GM10847 (cell line): ENCODE measurements at regions not wholly inside any gene's neighbourhood (a gene's known extent, or its start where the extent isn't known, plus 50 kb on each side); places are given as distances from the start of the nearest gene placed in this dataset.

ENCODE experiments used
- POLR2A ChIP-seq: IDR thresholded peaks from 2 replicates; pipeline ENCODE4 v1.6.1; 2011; ENCODE audit not compliant: insufficient read length; ENCODE audit errors: extremely low read depth

GRCh38 chr16:85561248-85562092 lies 51.7 kb upstream of the GSE1 start:
- no peak for TF ChIP-seq POLR2A

GRCh38 chr16:85562093-85562786 lies 50.9 kb upstream of the GSE1 start:
- no peak for TF ChIP-seq POLR2A

- no peak for TF ChIP-seq POLR2A
Measured at GRCh38 chr16:85563034-85563433, 50.1 kb upstream of the GSE1 start.
